HepG2 (cell line): ENCODE measurements at regions not wholly inside any gene's neighbourhood (a gene's known extent, or its start where the extent isn't known, plus 50 kb on each side); places are given as distances from the start of the nearest gene placed in this dataset.

Experiments used
- CBX5 ChIP-seq: sonication (generic); formaldehyde crosslinking; IDR thresholded peaks from 2 replicates; pipeline ENCODE4 v1.4.0; 2020; ENCODE audit warnings: missing genetic modification reagents, borderline replicate concordance
- DNMT1 ChIP-seq: sonication (generic); formaldehyde crosslinking; IDR thresholded peaks from 2 replicates; pipeline ENCODE4 v1.5.1; 2020; ENCODE audit warnings: mild to moderate bottlenecking, missing genetic modification reagents
- JARID2 ChIP-seq: sonication (generic); formaldehyde crosslinking; IDR thresholded peaks from 2 replicates; pipeline ENCODE4 v1.8.1; 2023; ENCODE audit warnings: missing genetic modification reagents, inconsistent platforms; ENCODE audit not compliant: insufficient replicate concordance
- KLF15 ChIP-seq: sonication (generic); formaldehyde crosslinking; IDR thresholded peaks from 2 replicates; pipeline ENCODE4 v1.8.1; 2023; ENCODE audit warnings: borderline replicate concordance, mild to moderate bottlenecking, inconsistent platforms, missing genetic modification reagents, mixed read lengths
- MEF2D ChIP-seq: sonication (generic); formaldehyde crosslinking; IDR thresholded peaks from 2 replicates; pipeline ENCODE4 v1.5.1; 2020; ENCODE audit warnings: mild to moderate bottlenecking, missing genetic modification reagents
- RAD51 ChIP-seq: fragments of 450-650 bp; IDR thresholded peaks from 2 replicates; pipeline ENCODE4 v1.6.1; 2016; ENCODE audit warnings: borderline replicate concordance
- RNF219 ChIP-seq: sonication (generic); formaldehyde crosslinking; IDR thresholded peaks from 2 replicates; pipeline ENCODE4 v1.5.0; 2020; ENCODE audit warnings: mild to moderate bottlenecking, missing genetic modification reagents
- SAFB2 ChIP-seq: sonication (generic); formaldehyde crosslinking; IDR thresholded peaks from 2 replicates; pipeline ENCODE4 v1.5.1; 2020; ENCODE audit warnings: missing genetic modification reagents, low read depth, mild to moderate bottlenecking, borderline replicate concordance
- SIX1 ChIP-seq: sonication (generic); formaldehyde crosslinking; IDR thresholded peaks from 2 replicates; pipeline ENCODE4 v1.4.0; 2020; ENCODE audit warnings: missing genetic modification reagents, borderline replicate concordance
- ZIK1 ChIP-seq: sonication (generic); formaldehyde crosslinking; IDR thresholded peaks from 2 replicates; pipeline ENCODE4 v1.5.0; 2020; ENCODE audit warnings: mild to moderate bottlenecking, low read depth, missing genetic modification reagents, borderline replicate concordance
- ZNF160 ChIP-seq: sonication (generic); formaldehyde crosslinking; IDR thresholded peaks from 2 replicates; pipeline ENCODE4 v1.8.0; 2022; ENCODE audit warnings: mild to moderate bottlenecking, inconsistent platforms, missing genetic modification reagents
- ZNF264 ChIP-seq: sonication (generic); formaldehyde crosslinking; IDR thresholded peaks from 2 replicates; pipeline ENCODE4 v1.4.0; 2020; ENCODE audit warnings: missing genetic modification reagents
- ZNF407 ChIP-seq: sonication (generic); formaldehyde crosslinking; IDR thresholded peaks from one replicate; pipeline ENCODE4 v1.5.1; 2020; ENCODE audit warnings: mild to moderate bottlenecking, missing genetic modification reagents; ENCODE audit errors: not compliant biosample characterization
- TF ChIP-seq, protein P1 (sequence below): sonication (generic); formaldehyde crosslinking; IDR thresholded peaks from 2 replicates; pipeline ENCODE4 v1.4.0; 2020; ENCODE audit warnings: missing genetic modification reagents, borderline replicate concordance

DNA sequence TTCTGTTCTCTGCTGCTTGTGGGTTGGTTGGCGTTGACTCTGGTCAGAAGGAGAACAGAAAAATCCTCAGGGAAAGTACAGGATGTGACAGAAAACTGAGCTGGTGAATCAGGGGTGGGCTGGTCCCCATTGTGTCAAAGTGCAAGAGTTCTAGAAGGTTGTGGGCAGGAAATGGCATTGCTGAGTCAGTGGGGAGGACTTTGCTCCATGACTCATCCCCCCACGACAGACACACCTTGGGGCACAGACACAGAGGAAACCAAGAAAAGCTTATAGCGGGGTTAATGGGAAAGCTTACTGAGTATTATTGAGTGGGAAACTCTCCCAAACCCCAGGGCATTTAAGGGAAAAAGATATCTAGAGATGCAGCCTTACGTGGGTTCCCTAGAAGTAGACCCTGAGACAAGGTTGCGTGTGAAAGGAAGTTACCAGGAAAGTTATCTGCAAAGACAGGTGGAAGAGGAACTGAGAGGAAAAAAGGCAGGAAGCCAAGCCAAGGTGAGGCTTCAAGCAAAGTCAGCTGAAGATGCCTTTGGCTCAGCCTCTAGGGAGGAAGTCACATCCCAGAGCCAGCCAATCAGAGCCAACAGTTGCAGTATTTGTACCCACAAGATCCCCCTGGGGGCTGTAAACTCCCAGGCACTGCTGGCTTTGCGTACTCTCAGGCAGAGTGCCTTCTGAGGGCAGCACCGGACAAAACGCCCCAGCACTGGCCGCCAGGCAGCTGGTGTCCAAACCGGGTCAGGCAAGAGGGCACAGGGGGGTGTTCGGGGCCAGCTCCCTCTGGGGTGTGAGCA, 86.4 kb downstream of the FOXL1 start (continued):
- TF ChIP-seq ZNF407 (no peak), RNF219 (CRISPR knock-in tag) (no peak), JARID2 (CRISPR knock-in tag) (no peak), KLF15 (CRISPR knock-in tag) (no peak), SAFB2 (CRISPR knock-in tag) (no peak), MEF2D (CRISPR knock-in tag) (peak; percentile 22; the same call in 1 of the 2 replicates), SIX1 (CRISPR knock-in tag) (no peak; the same call in 1 of the 2 replicates), ZNF160 (CRISPR knock-in tag) (no peak), CBX5 (peak; percentile 22; the same call in 1 of the 2 replicates), DNMT1 (no peak), RAD51 (no peak), ZNF264 (CRISPR knock-in tag) (no peak), ZIK1 (CRISPR knock-in tag) (no peak)
- TF ChIP-seq, protein P1, sequence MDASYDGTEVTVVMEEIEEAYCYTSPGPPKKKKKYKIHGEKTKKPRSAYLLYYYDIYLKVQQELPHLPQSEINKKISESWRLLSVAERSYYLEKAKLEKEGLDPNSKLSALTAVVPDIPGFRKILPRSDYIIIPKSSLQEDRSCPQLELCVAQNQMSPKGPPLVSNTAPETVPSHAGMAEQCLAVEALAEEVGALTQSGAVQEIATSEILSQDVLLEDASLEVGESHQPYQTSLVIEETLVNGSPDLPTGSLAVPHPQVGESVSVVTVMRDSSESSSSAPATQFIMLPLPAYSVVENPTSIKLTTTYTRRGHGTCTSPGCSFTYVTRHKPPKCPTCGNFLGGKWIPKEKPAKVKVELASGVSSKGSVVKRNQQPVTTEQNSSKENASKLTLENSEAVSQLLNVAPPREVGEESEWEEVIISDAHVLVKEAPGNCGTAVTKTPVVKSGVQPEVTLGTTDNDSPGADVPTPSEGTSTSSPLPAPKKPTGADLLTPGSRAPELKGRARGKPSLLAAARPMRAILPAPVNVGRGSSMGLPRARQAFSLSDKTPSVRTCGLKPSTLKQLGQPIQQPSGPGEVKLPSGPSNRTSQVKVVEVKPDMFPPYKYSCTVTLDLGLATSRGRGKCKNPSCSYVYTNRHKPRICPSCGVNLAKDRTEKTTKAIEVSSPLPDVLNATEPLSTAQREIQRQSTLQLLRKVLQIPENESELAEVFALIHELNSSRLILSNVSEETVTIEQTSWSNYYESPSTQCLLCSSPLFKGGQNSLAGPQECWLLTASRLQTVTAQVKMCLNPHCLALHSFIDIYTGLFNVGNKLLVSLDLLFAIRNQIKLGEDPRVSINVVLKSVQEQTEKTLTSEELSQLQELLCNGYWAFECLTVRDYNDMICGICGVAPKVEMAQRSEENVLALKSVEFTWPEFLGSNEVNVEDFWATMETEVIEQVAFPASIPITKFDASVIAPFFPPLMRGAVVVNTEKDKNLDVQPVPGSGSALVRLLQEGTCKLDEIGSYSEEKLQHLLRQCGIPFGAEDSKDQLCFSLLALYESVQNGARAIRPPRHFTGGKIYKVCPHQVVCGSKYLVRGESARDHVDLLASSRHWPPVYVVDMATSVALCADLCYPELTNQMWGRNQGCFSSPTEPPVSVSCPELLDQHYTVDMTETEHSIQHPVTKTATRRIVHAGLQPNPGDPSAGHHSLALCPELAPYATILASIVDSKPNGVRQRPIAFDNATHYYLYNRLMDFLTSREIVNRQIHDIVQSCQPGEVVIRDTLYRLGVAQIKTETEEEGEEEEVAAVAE (CRISPR knock-in tag), result no peak
